Esophagus squamous epithelium (tissue), 4 donors: ENCODE measurements at regions not wholly inside any gene's neighbourhood (a gene's known extent, or its start where the extent isn't known, plus 50 kb on each side); places are given as distances from the start of the nearest gene placed in this dataset.

ENCODE experiments used
- POLR2A ChIP-seq, 4 donors: fragments of 450-650 bp; IDR thresholded peaks; one replicate each; pipeline ENCODE4 v1.6.1; 2017; ENCODE audit warnings: antibody characterized with exemption in 4 of 4, mild to moderate bottlenecking in 4 of 4, moderate library complexity in 3 of 4
- TF ChIP-seq, protein P1 (sequence below), 6 experiments: fragments of 450-650 bp in 4 of 6; fragments of 200-600 bp in 2 of 6; sonication (generic) in 2 of 6; IDR thresholded peaks; one replicate each; pipeline ENCODE4 v1.5.1; 2016 to 2019; ENCODE audit warnings: antibody characterized with exemption in 6 of 6, mild to moderate bottlenecking in 4 of 6, moderate library complexity in 4 of 6

DNA sequence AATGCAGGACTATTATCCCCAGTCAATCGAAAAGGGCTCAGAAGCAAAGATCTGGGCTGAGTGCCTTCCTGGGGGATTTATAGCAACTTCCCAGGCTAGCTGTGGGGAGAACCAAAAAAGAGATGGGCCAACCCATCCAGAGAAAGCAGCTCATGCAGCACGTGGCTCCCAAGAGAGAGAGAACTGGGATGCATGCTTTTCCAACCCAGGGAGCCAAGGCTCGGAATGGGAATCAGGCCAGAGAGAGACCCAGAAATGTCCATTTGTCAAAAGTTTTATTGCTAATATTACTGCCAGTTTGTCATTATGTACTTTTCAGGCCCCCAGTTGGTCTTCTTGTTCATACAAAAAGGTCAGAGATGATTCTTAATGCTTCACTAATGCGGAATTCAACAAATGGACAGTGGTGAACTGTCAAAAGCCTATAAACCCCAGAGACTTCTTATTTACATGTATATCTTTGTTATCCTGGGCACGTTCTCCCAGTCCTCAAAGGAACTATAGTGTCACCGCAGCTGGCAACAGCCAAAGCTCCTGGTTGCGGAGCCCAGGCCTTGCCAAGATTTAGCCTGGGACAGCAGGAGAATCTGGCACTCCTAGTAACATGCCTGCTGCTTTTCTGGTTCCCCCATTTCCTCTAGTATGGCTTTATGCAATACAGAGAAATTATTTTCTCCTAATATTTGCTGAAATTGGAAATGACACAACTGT, 139.1 kb upstream of the POU3F2 start:
- TF ChIP-seq, protein P1, sequence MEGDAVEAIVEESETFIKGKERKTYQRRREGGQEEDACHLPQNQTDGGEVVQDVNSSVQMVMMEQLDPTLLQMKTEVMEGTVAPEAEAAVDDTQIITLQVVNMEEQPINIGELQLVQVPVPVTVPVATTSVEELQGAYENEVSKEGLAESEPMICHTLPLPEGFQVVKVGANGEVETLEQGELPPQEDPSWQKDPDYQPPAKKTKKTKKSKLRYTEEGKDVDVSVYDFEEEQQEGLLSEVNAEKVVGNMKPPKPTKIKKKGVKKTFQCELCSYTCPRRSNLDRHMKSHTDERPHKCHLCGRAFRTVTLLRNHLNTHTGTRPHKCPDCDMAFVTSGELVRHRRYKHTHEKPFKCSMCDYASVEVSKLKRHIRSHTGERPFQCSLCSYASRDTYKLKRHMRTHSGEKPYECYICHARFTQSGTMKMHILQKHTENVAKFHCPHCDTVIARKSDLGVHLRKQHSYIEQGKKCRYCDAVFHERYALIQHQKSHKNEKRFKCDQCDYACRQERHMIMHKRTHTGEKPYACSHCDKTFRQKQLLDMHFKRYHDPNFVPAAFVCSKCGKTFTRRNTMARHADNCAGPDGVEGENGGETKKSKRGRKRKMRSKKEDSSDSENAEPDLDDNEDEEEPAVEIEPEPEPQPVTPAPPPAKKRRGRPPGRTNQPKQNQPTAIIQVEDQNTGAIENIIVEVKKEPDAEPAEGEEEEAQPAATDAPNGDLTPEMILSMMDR (IDR thresholded peaks at IDR 0.05): no peak
- no peak for TF ChIP-seq POLR2A (IDR thresholded peaks at IDR 0.05)
